Iris pigment epithelial cell (primary cell): ENCODE measurements at regions not wholly inside any gene's neighbourhood (a gene's known extent, or its start where the extent isn't known, plus 50 kb on each side); places are given as distances from the start of the nearest gene placed in this dataset.
A peak's percentile ranks its signal among the peaks of the same experiment; 100 is the strongest.
"Not testable (repeated sequence)": the region's sequence is repeated elsewhere in the genome, so short reads cannot be mapped to it uniquely, and the experiment has no call there.

Experiments
- DNase-seq: peaks from one replicate; pipeline ENCODE4 v3.0.0-alpha.2; 2011; ENCODE audit warnings: low read depth

DNA sequence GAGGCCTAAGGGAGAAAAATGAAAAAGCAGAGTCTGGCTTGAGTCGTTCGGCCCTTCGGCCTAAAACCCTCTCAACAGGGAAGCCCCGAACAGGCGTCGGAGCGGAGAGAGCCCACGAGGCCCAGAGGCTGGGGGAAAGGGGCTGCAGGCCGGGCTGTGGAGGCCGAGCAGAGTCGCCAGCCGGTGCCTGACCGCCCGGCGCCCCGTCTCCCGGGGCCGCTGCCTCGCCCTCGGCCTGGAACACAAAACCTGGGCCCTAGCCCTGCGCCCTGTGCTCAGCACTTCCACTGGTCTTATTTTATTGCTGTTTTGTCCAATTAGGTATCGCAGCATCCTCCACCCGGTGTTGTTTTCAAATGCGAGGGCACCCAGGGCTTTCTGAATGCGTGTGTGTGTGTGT is 110.1 kb upstream of the FOXD4L5 start:
- DNase-seq = not testable (repeated sequence)

DNA sequence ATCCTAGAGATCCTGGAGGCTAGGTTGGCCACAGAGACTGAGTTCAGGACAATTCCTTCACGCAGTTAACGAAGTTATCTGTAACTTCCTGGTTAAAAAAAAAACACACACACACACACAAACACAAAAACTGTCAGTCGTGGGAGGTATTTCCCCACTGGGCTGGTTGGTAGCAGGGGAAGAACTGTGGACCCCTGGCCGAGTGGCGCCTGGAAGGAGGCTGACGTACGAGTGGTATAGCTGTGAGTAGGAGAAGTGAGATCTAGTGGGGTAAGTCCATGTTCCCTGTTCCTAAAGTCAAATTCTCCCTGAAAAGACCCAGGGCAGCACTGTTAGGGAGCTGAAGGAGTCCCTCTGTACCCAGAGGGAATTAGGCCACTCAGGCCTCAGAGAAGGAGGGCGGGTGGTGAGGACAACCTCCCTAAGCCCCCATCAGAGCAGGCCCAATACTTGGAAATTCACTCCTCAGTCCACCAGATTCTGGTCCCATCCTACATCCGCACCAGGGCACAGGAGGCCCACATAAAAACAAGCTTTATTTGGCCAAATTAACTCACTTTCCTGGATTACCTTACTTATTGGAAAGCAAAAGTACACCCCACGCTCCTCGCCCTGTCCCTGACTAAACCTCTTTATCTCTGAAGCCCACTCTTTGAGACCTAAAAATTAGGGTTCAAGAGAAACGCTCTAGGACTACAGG is 108.3 kb upstream of the FOXD4L5 start:
- DNase-seq = not testable (repeated sequence)

DNA sequence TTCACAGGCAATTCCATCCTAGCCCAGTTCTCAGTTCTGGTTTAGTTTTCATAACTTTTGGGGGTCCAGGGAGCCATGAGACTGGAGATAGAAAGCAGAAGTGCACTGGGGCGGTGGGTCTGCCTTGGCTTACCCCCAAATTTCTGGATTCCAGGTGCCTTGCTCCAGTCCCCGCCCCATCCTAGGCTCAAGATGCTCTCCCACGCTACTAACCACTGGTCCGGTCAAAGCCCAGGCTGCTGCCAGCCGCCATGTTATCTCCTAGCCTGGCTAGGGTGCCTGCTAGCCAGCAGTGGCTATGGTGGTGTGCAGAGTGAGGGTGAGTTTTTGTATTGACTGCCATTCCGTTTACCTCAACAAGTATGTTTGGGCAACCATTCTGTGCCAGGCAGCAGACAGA is 107.6 kb upstream of the FOXD4L5 start:
- DNase-seq = not testable (repeated sequence)

DNA sequence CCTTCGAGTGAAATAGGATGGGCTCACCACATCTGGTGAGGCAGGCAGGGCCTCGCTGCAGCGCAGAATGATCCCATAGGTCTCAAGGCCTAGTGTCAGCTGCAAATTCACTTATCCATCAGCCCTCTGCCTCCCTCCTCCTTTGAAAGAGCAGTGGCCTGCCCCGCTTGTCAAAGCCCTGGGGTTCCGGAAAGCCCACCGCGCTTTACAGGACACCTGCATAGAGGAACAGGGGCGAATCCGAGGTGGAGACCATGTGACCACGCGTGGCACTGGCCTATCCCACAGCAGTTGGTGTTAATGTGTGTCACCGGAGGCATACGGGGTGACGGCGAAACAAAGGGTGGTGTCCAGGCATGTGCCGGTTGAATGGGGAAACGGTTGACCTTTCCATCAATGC is 104.7 kb upstream of the FOXD4L5 start:
- not testable (repeated sequence) for DNase-seq

DNA sequence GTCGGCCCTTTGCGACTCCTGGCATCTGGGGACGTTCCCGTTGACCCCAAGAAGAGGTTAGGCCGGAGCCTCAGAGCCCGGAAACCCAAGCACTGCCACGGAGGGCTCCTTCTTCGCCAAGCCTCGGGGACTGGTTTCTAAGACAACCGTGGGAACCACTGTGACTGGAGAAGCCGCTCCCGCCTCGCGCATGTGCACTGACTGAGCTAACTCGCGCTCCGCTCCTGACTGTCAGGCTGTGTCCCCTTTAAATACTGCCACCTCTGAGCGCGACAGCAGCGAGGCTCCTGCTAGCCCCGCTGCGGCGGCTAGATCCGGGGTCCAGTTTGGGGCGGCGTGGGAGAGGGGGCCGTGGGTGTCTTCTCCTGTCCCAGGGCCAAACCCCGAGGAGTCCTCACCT is 104.2 kb upstream of the FOXD4L5 start:
- DNase-seq = not testable (repeated sequence)

DNA sequence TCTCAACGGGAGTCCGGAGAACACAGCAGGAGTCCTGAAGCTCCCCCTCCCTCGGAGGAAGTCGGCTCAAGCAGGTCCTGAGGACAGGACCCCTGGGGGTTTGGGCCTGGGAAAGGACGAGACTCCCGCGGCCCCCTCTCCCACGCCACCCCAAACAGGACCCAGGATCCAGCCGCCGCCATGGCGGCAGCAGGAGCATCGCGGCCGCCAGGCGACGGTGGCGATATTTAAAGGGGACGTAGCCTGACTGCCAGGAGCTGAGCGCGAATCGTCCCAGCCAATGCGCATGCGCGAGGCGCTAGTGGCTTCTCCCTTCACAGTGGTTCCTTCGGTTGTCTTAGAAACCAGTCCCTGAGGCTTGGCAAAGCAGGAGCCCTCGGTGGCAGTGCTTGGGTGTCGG is 101.7 kb upstream of the FOXD4L5 start:
- DNase-seq = peak; percentile 50

DNA sequence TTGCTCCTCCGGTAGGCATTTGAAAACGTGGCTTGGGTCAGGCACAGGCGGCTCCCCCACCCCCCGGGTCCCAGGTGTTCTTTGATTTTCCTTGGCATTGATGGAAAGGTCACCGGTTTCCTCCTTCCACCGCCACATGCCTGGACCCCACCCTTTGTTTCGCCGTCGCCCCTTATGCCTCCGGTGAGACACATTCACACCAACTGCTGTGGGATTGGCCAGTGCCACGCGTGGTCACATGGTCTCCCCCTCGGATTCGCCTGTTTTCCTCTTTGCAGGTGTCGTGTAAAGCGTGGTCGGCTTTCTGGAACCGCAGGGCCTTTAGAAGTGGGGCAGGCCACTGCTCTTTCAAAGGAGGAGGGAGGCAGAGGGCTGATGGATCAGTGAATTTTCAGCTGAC is 101.2 kb upstream of the FOXD4L5 start:
- DNase-seq = not testable (repeated sequence)

DNA sequence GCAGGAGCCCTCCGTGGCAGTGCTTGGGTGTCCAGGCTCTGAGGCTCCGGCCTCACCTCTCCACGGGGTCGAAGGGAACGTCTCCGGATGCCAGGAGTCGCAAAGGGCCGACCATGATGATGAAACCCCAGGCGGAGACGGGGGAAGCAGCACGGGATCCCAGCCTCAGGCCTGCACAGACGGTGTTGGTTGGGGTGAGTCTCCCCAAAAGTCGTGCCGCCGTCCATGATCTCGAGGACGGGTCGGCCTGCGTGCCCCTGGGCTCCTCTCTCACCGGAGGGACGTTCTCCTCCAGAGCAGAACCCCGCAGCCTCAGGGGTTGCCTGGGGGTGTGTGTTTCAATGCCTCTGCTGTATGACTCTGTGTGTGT is 100.6 kb upstream of the FOXD4L5 start:
- not testable (repeated sequence) for DNase-seq

DNA sequence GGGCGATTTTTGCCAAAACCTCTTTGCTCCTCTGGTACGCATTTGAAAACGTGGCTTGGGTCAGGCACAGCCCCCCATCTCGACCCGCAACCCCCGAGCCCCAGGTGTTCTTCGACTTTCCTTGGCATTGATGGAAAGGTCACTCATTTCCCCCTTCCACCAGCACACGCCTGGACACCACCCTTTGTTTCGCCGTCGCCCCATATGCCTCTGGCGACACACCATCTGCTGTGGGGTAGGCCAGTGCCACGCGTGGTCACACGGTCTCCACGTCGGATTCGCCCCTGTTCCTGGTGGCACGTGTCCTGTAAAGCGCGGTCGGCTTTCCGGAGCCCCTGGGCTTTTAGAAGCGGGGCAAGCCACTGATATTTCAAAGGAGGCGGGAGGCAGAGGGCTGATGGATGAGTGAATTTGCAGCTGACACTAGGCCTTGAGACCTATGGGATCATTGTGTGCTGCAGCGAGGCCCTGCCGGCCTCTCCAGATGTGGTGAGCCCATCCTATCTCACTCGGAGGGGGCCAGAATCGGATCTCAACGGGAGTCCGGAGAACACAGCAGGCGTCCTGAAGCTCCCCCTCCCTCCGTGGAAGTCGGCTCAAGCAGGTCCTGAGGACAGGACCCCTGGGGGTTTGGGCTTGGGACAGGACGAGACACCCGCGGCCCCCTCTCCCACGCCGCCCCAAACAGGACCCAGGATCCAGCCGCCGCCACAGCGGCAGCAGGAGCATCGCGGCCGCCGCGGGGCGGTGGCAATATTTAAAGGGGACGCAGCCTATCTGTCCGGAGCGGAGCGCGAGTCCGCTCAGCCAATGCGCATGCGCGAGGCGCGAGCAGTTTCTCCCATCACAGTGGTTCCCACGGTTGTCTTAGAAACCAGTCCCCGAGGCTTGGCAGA is 100.0 kb upstream of the FOXD4L5 start:
- not testable (repeated sequence) for DNase-seq

DNA sequence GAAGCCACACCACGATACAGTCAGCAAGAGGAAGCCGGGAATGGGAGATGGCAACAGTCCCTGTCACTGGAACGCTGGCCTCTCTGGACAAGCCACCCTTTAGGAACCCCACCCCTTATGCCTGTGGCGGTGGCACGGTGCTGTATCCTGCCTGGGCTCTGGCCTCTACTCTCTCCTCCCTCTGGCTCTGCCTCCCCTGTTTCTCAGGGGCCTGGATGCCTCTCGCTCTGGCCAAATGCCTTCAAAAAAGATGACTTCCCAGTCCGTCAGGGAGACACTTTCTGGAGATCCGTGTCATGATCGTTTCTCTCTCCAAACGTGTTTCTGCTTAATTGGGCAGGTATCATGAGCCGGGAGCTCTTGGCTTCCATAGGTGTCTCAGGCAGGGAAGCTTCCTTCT is 99.1 kb upstream of the FOXD4L5 start:
- DNase-seq = not testable (repeated sequence)

DNA sequence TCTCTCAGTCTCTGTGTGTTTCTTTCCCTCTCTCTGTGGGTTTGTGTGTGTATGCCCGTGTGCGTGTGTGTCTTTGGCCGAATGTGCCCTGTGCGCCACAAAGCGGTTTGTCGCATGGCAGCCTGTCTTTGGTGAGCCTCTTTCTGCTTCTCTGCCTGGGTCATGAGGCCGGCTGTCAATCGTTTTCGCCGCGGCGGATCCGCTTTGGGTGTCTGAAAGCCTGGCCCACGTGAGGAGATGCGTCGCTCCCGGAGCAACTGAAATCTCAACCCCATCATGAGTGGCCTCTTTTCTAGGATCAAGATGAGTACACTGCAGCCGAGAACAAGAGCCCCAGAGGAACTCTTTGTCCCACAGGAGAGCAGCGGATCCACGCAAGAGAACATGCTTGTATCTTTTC is 98.6 kb upstream of the FOXD4L5 start:
- DNase-seq = not testable (repeated sequence)

DNA sequence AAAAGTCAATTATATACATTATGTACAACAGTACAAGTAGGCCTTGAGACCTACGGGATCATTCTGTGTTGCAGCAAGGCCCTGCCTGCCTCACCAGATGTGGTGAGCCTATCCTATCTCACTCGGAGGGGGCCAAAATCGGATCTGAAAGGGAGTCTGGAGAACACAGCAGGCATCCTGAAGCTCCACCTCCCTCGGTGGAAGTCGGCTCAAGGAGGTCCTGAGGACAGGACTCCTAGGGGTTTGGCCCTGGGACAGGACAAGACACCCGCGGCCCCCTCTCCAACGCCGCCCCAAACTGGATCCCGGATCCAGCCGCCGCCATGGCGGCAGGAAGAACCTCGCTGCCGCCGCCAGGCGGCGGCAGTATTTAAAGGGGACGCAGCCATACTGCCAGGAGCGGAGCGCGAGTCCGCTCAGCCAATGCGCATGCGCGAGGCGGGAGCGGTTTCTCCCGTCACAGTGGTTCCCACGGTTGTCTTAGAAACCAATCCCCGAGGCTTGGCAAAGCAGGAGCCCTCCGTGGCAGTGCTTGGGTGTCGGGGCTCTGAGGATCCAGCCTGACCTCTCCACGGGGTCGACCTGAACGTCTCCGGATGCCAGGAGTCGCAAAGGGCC is 97.8 kb upstream of the FOXD4L5 start:
- not testable (repeated sequence) for DNase-seq
